OCI-LY7 (cell line): ENCODE measurements at regions not wholly inside any gene's neighbourhood (a gene's known extent, or its start where the extent isn't known, plus 50 kb on each side); places are given as distances from the start of the nearest gene placed in this dataset.

ENCODE experiments used
- EZH2phosphoT487 ChIP-seq: fragments of 200-600 bp; sonication (generic); IDR thresholded peaks from 2 replicates; pipeline ENCODE4 v1.6.1; 2018; ENCODE audit warnings: low read depth, borderline replicate concordance, mild to moderate bottlenecking, mixed run types, antibody characterized with exemption, low read length, moderate library complexity, mixed read lengths
- TF ChIP-seq, protein P1 (sequence below): fragments of 200-600 bp; sonication (generic); conservative IDR thresholded peaks from 2 replicates; pipeline ENCODE4 v1.5.1; 2014; ENCODE audit warnings: mild to moderate bottlenecking, antibody characterized with exemption, low read length, moderate library complexity, mixed read lengths

DNA sequence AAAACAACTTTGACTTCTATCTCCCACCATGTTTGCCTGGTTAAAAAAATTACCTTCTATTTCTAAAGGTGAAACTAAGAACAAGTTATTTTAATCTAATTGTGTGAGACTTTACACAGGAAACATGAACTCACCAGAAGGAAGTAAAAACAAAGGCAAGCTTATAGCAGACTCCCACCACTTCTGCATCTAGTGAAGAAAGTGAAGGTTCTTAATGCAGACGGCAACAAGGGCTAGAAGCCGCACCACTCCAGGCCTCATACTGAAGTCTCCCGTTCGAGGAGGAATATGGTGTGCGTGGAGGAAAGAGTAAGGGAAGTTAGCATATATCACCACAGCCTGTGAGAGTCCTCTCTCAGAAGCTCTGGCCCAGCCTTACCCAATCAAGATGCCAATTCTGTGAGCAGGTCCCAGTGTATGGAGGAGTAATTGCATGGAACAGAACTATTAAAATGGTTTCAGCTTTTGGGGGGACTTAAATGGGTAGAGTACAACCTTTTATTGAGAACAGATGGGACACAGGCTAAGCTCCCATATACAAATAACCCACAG is 958.7 kb downstream of the BCL11A start:
- TF ChIP-seq, protein P1, sequence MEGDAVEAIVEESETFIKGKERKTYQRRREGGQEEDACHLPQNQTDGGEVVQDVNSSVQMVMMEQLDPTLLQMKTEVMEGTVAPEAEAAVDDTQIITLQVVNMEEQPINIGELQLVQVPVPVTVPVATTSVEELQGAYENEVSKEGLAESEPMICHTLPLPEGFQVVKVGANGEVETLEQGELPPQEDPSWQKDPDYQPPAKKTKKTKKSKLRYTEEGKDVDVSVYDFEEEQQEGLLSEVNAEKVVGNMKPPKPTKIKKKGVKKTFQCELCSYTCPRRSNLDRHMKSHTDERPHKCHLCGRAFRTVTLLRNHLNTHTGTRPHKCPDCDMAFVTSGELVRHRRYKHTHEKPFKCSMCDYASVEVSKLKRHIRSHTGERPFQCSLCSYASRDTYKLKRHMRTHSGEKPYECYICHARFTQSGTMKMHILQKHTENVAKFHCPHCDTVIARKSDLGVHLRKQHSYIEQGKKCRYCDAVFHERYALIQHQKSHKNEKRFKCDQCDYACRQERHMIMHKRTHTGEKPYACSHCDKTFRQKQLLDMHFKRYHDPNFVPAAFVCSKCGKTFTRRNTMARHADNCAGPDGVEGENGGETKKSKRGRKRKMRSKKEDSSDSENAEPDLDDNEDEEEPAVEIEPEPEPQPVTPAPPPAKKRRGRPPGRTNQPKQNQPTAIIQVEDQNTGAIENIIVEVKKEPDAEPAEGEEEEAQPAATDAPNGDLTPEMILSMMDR: no peak
- no peak for TF ChIP-seq EZH2phosphoT487
